Heart left ventricle (tissue), 13 donors: ENCODE measurements at regions not wholly inside any gene's neighbourhood (a gene's known extent, or its start where the extent isn't known, plus 50 kb on each side); places are given as distances from the start of the nearest gene placed in this dataset.

Source experiments
- CTCF ChIP-seq, 12 donors: fragments of 200-600 bp; sonication (generic) in 4 of 12; IDR thresholded peaks; one replicate each; pipeline versions ENCODE4 v1.5.0 to v1.8.0; 2018 to 2022; ENCODE audit warnings: antibody characterized with exemption in 12 of 12, mild to moderate bottlenecking in 5 of 12
- POLR2A ChIP-seq, 2 donors: fragments of 450-650 bp; IDR thresholded peaks; one replicate each; pipeline ENCODE4 v1.6.1; 2017; ENCODE audit warnings: antibody characterized with exemption in 2 of 2, mild to moderate bottlenecking in 2 of 2, moderate library complexity in 2 of 2
- donor health status: ischemic (EF 13 %, LVEDD 7.1; RV severe dilation, severe dysfunction).
- donor health status: DM: no; HTN: yes; CAD: no.
- donor health status: DM: no; HTN: no; CAD: no.
- donor health status: ischemic (EF 25% LVEDD 6.9; RV normal size, moderate dysfunction).
- donor health status: ischemic (EF 25% LVEDD 5.7; RV mildly dilated, moderate dysfunction).
- donor health status: ischemic (EF 35%, LVEDD 5.7; RV mildly dilated, moderate dysfunction).
- donor health status: nonischemic (EF 11% LVEDD 7.7; RV severe dilation, severe dysfunction).
- donor health status: DM: yes; HTN: yes; CAD: no.
- donor health status: PGD.
- donor health status: ischemic (EF 29% LVEDD 5.4; RV normal size, mild dysfunction).
- donor health status: nonischemic (EF 23%, LVEDD 6.1; RV moderate dilation, normal function).

- TF ChIP-seq CTCF (IDR thresholded peaks at IDR 0.05) (no peak), POLR2A (IDR thresholded peaks at IDR 0.05) (no peak)
Measured at GRCh38 chr6:167410462-167410861, 85.6 kb downstream of the TTLL2 start.
